ENCODE measurements at regions not wholly inside any gene's neighbourhood (a gene's known extent, or its start where the extent isn't known, plus 50 kb on each side); places are given as distances from the start of the nearest gene placed in this dataset.

DNA sequence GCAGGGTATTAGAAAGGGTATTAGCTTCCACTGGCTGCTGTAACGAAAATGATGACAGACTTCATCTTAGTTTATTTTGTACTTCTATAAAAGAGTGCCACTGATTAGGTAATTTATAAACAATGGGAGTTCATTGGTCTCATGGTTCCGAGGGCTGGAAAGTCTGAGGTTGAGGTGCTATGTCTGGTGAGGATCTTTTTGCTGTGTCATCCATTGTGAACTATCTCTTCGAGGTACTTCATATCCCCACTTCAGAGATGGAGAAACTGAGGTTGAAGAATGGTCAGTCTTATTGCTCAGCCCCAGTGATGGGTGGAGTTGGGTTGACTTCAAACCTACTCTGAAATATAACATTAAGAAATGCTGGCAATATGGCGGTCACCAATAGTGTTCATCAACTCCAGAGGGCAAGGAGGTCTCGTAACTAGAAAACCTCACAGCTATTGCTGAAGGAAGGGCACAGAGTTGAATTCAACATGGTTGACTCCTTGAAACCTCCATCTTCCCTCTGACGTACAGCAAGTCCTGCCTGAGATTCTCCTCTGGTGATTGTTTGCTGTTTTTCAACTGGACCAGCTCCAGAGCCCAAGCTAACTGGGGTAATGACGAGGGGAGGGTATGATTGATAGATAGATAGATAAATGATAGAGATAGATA lies 53.6 kb upstream of the SHOX start:
- RAD21 ChIA-PET (ENCODE audit: low non-redundant PET in 1 of 2, low total read pairs in 2 of 2, uncharacterized antibody in 2 of 2, unreplicated experiment in 2 of 2): no interaction called here
- CTCF ChIA-PET: no interaction called here
- no peak for ATAC-seq
- no peak for TF ChIP-seq RAD21 (IDR thresholded peaks at IDR 0.05; ENCODE audit: low read depth)
- TF ChIP-seq SIN3A (IDR thresholded peaks at IDR 0.05; ENCODE audit: low read depth): no peak
- TF ChIP-seq SP1 (IDR thresholded peaks at IDR 0.05; ENCODE audit: low read depth): no peak
- TF ChIP-seq, protein P1, sequence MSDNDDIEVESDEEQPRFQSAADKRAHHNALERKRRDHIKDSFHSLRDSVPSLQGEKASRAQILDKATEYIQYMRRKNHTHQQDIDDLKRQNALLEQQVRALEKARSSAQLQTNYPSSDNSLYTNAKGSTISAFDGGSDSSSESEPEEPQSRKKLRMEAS (IDR thresholded peaks at IDR 0.05): no peak
- no peak for TF ChIP-seq EZH2 (IDR thresholded peaks at IDR 0.05)
- TF ChIP-seq TCF7L2 (IDR thresholded peaks at IDR 0.05; ENCODE audit: borderline replicate concordance, extremely low read depth, insufficient read depth, insufficient read length): no peak
- TF ChIP-seq FOSL1 (IDR thresholded peaks at IDR 0.05; ENCODE audit: low read depth): no peak
- TF ChIP-seq ZNF274 (IDR thresholded peaks at IDR 0.05; ENCODE audit: low read depth, low read length): no peak
- TF ChIP-seq ZFX (IDR thresholded peaks at IDR 0.05): no peak
- TF ChIP-seq POLR2AphosphoS5 (IDR thresholded peaks at IDR 0.05; ENCODE audit: low read depth, low read length): no peak
- TF ChIP-seq, protein P2, sequence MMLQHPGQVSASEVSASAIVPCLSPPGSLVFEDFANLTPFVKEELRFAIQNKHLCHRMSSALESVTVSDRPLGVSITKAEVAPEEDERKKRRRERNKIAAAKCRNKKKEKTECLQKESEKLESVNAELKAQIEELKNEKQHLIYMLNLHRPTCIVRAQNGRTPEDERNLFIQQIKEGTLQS (IDR thresholded peaks at IDR 0.05): no peak
- no peak for TF ChIP-seq CBX3 (IDR thresholded peaks at IDR 0.05; ENCODE audit: low read depth)
- no peak for TF ChIP-seq JUND (IDR thresholded peaks at IDR 0.05)
- TF ChIP-seq ELF1 (IDR thresholded peaks at IDR 0.05; ENCODE audit: borderline replicate concordance, low read depth): no peak
- intact Hi-C loops (cut with micrococcal nuclease): no loop called here
- Histone ChIP-seq H2AFZ (ENCODE audit: low read depth, low read length, poor library complexity, severe bottlenecking) (no peak overlapping the region), H3K4me2 (ENCODE audit: low read length) (no peak overlapping the region), H4K20me1 (ENCODE audit: insufficient read depth) (no peaks in the 10 kb centered on the region), H3K79me2 (ENCODE audit: insufficient read depth, low read length) (no peaks in the 10 kb centered on the region), H3K4me3 (replicated peaks in 1 of 2; ENCODE audit: low read depth in 1 of 2, low read length in 2 of 2) (no peak overlapping the region), H3K9me3 (ENCODE audit: control insufficient read depth in 1 of 2, insufficient read depth in 1 of 2, low read depth in 1 of 2, low read length in 2 of 2) (no peaks in the 10 kb centered on the region), H3K36me3 (ENCODE audit: control insufficient read depth in 1 of 2, insufficient read depth in 2 of 2, low read length in 2 of 2) (no peaks in the 10 kb centered on the region), H3K9me2 (ENCODE audit: insufficient read depth) (no peaks in the 10 kb centered on the region), H3K27ac (ENCODE audit: low read depth, low read length) (no peak overlapping the region), H3K9ac (ENCODE audit: low read length) (no peak overlapping the region), H3K4me1 (ENCODE audit: control insufficient read depth in 1 of 2, insufficient read depth in 2 of 2, low read length in 2 of 2) (no peaks in the 10 kb centered on the region), H3K27me3 (ENCODE audit: insufficient read depth, low read length) (no peaks in the 10 kb centered on the region)
- no peak for DNase-seq (ENCODE audit: low read depth, low spot score)
- no TSS peak for BruUV-seq (replicated peaks)
- POLR2A ChIA-PET: no interaction called here
